Nephron (organoid): ENCODE measurements at regions not wholly inside any gene's neighbourhood (a gene's known extent, or its start where the extent isn't known, plus 50 kb on each side); places are given as distances from the start of the nearest gene placed in this dataset.
"Not testable (repeated sequence)": the region's sequence is repeated elsewhere in the genome, so short reads cannot be mapped to it uniquely, and the experiment has no call there.

Experiments used
- H3K27ac Mint-ChIP-seq, 3 experiments: 2 replicates each; pipeline ENCODE4 v1.8.0; 2020; ENCODE audit warnings: mixed read lengths in 3 of 3, mild to moderate bottlenecking in 2 of 3, moderate library complexity in 1 of 3
- H3K27me3 Mint-ChIP-seq: 2 replicates; pipeline ENCODE4 v1.8.0; 2021; ENCODE audit warnings: low read depth, mild to moderate bottlenecking, moderate library complexity, mixed read lengths
- H3K36me3 Mint-ChIP-seq: 2 replicates; pipeline ENCODE4 v1.8.0; 2020; ENCODE audit warnings: low read depth, mixed read lengths
- H3K4me1 Mint-ChIP-seq: 2 replicates; pipeline ENCODE4 v1.8.0; 2020; ENCODE audit warnings: mixed read lengths
- H3K4me3 Mint-ChIP-seq, 3 experiments: 2 replicates each; pipeline ENCODE4 v1.8.0; 2020; ENCODE audit warnings: mild to moderate bottlenecking in 3 of 3, mixed read lengths in 3 of 3, moderate library complexity in 2 of 3
- H3K9me3 Mint-ChIP-seq: 2 replicates; pipeline ENCODE4 v1.8.0; 2020; ENCODE audit warnings: mixed read lengths
- TF ChIP-seq, protein P1 (sequence below), 3 experiments: fragments of 200-600 bp; sonication (generic); IDR thresholded peaks; one replicate each; pipeline ENCODE4 v1.5.0; 2021; ENCODE audit warnings: antibody characterized with exemption in 3 of 3; ENCODE audit not compliant: unreplicated experiment in 3 of 3

DNA sequence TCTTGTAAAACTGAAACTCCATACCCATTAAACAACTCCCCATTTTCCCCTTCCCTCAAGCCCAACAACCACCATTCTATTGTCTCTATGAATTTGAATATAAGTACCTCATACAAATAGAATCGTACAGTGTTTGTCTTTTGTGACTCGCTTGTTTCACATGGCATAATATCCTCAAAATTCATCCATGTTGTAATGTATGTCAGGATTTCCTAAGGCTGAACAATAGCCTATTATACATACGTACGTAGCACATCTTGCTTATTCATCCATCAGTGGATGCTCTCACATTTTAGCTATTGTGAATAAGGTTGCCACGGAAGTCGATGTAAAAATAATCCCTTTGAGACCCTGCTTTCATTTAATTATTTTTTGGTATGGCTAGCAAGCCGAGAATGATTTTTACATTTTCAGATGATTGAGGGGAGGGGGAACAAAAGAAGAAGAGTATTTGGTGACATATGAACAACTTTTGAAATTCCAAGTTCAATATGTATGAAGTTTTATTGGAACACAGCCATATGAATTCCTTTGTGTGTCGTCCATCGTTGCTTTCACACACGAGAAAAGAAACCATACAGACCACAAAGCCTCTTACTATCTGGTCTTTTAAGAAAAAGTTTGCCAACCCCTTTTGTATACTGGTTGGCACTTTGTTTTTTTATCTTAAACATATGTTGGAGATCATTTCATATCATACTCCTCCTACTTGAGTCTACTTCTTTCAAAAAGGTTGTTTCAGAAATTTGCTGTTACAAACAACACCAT lies 371.2 kb downstream of the NPIPA8 start:
- peaks cover 3% of the 10 kb centered on the region for H3K9me3 Mint-ChIP-seq
- H3K27ac Mint-ChIP-seq, result peak overlapping the region; percentile 25 to 61 (median 59)
- no peak overlapping the region for H3K4me3 Mint-ChIP-seq
- TF ChIP-seq, protein P1, sequence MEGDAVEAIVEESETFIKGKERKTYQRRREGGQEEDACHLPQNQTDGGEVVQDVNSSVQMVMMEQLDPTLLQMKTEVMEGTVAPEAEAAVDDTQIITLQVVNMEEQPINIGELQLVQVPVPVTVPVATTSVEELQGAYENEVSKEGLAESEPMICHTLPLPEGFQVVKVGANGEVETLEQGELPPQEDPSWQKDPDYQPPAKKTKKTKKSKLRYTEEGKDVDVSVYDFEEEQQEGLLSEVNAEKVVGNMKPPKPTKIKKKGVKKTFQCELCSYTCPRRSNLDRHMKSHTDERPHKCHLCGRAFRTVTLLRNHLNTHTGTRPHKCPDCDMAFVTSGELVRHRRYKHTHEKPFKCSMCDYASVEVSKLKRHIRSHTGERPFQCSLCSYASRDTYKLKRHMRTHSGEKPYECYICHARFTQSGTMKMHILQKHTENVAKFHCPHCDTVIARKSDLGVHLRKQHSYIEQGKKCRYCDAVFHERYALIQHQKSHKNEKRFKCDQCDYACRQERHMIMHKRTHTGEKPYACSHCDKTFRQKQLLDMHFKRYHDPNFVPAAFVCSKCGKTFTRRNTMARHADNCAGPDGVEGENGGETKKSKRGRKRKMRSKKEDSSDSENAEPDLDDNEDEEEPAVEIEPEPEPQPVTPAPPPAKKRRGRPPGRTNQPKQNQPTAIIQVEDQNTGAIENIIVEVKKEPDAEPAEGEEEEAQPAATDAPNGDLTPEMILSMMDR (IDR thresholded peaks at IDR 0.05; ENCODE audit: unreplicated experiment in 3 of 3), result no peak
- peaks cover 37% of the 10 kb centered on the region for H3K4me1 Mint-ChIP-seq
- no peaks in the 10 kb centered on the region for H3K36me3 Mint-ChIP-seq
- H3K27me3 Mint-ChIP-seq, result peaks cover 10% of the 10 kb centered on the region

DNA sequence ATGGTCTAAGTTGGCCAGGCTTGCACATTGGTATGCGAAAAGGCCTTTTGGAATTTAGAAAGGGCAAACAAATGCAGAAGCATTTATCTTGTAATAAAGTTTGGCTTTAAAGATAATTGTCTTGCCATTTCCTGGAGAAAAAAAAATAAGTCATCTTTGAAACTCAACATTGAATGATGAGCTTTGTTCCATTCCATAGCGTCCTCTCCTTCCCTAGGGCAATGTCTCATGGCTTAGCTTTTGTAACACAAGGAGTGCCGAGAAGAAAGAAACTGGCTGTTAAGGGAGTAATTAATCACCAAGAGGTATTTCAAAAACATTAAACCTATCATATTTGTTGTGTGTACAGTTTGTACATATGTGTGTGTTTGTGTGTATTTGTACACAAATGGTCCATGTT lies 372.3 kb downstream of the NPIPA8 start:
- TF ChIP-seq, protein P1 (IDR thresholded peaks at IDR 0.05; ENCODE audit: unreplicated experiment in 3 of 3), result no peak
- Mint-ChIP-seq H3K36me3 (no peaks in the 10 kb centered on the region), H3K27me3 (peaks cover 4% of the 10 kb centered on the region), H3K4me3 (no peak overlapping the region), H3K4me1 (peaks cover 26% of the 10 kb centered on the region), H3K27ac (no peak overlapping the region), H3K9me3 (peaks cover 3% of the 10 kb centered on the region)

DNA sequence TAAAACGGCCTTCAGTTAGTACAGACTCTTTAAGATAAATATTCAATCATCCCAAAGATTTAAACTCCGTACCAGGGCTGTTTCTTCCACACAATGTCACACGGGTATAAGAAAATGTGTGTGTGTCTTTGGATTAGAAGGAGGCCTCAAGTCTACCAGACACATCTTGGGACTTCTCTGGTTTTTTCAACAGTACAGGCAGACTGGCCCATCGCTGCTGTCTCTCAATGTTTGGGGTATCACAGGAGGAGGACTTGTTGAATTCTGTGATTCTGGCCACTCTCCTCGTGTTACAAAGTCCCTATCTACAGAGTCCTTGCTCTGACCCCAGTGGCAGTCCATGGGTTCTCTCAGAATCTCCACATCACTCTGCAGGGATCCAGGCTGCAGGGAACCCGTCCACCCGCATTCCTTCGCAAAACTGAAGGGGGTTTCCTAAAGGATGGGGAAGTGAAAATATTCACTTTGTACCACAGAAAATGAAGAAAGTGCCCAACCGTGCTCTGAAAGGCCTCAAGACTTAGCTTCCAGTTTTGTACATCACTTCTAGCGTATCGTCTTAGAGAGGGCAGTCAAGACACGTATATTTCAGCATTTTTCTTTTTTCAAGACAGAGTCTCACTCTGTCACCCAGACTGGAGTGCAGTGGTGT lies 373.2 kb downstream of the NPIPA8 start:
- TF ChIP-seq, protein P1 (IDR thresholded peaks at IDR 0.05; ENCODE audit: unreplicated experiment in 3 of 3), result no peak
- H3K27me3 Mint-ChIP-seq, result peaks cover 4% of the 10 kb centered on the region
- peaks cover 3% of the 10 kb centered on the region for H3K9me3 Mint-ChIP-seq
- no peaks in the 10 kb centered on the region for H3K36me3 Mint-ChIP-seq
- H3K27ac Mint-ChIP-seq, result no peak overlapping the region
- H3K4me3 Mint-ChIP-seq, result no peak overlapping the region
- peaks cover 17% of the 10 kb centered on the region for H3K4me1 Mint-ChIP-seq

DNA sequence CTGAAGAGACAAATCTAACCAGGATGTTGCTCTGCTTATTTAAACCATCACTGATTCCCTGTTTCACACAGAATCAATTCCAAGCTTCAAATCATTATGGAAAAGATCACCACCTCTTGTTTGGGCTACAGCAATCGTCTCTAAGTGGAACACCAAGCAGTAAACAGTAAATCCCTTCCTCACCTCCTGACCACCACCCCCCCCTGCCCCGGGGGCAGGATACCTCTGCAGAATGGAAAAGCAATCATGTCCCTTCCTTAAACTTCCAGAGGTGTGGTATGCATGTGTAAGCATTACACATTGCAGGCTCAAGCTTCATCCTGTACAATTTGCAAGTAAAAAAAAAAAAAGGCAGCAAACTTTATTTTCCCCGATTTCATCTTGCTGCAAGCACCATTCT lies 373.8 kb downstream of the NPIPA8 start:
- Mint-ChIP-seq H3K4me1 (peaks cover 13% of the 10 kb centered on the region), H3K27me3 (no peaks in the 10 kb centered on the region), H3K36me3 (no peaks in the 10 kb centered on the region), H3K4me3 (no peak overlapping the region), H3K27ac (no peak overlapping the region), H3K9me3 (no peaks in the 10 kb centered on the region)
- TF ChIP-seq, protein P1 (IDR thresholded peaks at IDR 0.05; ENCODE audit: unreplicated experiment in 3 of 3), result no peak

DNA sequence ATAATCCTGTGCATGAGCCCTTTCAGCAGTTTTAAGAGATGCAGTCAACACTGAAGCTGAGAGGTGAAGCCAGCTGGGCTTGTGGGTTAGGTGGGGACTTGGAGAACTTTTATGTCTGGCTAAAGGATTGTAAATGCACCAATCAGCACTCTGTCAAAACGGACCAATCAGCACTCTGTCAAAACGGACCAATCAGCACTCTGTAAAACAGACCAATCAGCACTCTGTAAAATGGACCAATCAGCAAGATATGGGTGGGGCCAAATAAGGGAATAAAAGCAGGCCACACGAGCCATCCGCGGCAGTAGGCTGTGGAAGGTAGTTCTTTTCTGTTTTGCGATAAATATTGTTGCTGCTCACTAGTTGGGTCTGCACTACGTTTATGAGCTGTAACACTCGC lies 374.7 kb downstream of the NPIPA8 start:
- H3K9me3 Mint-ChIP-seq, H3K27me3 Mint-ChIP-seq, H3K27ac Mint-ChIP-seq, H3K36me3 Mint-ChIP-seq, H3K4me3 Mint-ChIP-seq: not testable (repeated sequence)
- peaks cover 13% of the 10 kb centered on the region for H3K4me1 Mint-ChIP-seq

DNA sequence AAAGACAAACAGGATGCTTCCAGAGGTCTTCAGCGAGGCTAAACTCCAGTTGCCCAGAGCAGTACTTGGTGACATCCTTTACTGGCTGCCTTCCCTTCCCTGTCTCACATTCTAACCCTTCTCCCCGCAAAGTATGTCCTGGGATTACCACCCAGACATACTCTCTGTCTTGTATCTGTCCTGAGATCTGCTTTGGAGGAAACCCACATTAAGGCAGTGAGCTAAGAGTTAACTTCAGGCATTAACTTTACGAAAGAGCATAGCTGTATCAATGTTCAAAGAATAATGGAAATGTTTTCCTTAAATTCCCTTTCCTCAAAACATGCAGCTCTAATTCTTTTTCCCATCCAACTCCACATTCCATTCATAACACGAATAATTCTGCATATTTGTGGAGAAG lies 385.2 kb downstream of the NPIPA8 start:
- TF ChIP-seq, protein P1 (IDR thresholded peaks at IDR 0.05; ENCODE audit: unreplicated experiment in 3 of 3), result no peak
- peaks cover 28% of the 10 kb centered on the region for H3K4me1 Mint-ChIP-seq

More for the DNA sequence above, 385.2 kb downstream of the NPIPA8 start:
- H3K36me3 Mint-ChIP-seq, result no peaks in the 10 kb centered on the region
- H3K27me3 Mint-ChIP-seq, result peaks cover 22% of the 10 kb centered on the region
- H3K4me3 Mint-ChIP-seq, result no peak overlapping the region
- no peaks in the 10 kb centered on the region for H3K9me3 Mint-ChIP-seq
- H3K27ac Mint-ChIP-seq, result peak overlapping the region in 1 of 3 experiments; percentile 60
